ENCODE measurements at regions not wholly inside any gene's neighbourhood (a gene's known extent, or its start where the extent isn't known, plus 50 kb on each side); places are given as distances from the start of the nearest gene placed in this dataset.

DNA sequence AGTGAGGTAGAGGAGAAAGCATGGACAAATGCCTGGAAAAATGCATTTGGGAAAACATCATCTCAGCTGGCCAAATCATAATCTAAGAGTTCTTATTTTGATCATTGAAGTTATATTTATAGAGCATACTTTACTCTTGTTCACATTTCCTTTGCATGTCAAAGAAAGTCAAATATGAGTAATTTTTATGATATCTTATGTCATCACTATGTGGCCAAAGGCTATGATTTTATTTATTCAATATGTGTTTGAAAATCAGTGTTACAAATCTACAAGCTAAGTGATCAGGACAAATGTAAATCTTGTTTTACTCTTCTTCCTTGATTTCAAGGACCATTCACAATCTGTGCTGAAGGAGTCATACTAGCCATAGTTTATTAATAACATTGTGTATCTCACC is 237.2 kb upstream of the DPH6 start:
- no peak for FAIRE-seq
- BruUV-seq (replicated peaks): no TSS peak
- no peak for TF ChIP-seq ZNF184 (CRISPR knock-in tag; IDR thresholded peaks at IDR 0.05)
- TF ChIP-seq, protein P1, sequence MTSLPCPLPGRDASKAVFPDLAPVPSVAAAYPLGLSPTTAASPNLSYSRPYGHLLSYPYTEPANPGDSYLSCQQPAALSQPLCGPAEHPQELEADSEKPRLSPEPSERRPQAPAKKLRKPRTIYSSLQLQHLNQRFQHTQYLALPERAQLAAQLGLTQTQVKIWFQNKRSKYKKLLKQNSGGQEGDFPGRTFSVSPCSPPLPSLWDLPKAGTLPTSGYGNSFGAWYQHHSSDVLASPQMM (CRISPR knock-in tag; IDR thresholded peaks at IDR 0.05): no peak
- no peak for TF ChIP-seq ZNF197 (CRISPR knock-in tag; IDR thresholded peaks at IDR 0.05; ENCODE audit: low read depth)
- no peak for TF ChIP-seq RBM15 (IDR thresholded peaks at IDR 0.05; ENCODE audit: insufficient read depth, low read length)
- TF ChIP-seq IRF2 (CRISPR knock-in tag; IDR thresholded peaks at IDR 0.05): no peak
- TF ChIP-seq, protein P2, sequence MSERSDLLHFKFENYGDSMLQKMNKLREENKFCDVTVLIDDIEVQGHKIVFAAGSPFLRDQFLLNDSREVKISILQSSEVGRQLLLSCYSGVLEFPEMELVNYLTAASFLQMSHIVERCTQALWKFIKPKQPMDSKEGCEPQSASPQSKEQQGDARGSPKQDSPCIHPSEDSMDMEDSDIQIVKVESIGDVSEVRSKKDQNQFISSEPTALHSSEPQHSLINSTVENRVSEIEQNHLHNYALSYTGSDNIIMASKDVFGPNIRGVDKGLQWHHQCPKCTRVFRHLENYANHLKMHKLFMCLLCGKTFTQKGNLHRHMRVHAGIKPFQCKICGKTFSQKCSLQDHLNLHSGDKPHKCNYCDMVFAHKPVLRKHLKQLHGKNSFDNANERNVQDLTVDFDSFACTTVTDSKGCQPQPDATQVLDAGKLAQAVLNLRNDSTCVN (CRISPR knock-in tag; IDR thresholded peaks at IDR 0.05): no peak
- no peak for TF ChIP-seq SRSF3 (IDR thresholded peaks at IDR 0.05; ENCODE audit: insufficient read depth, low read length)
- no peak for TF ChIP-seq ZBTB1 (CRISPR knock-in tag; IDR thresholded peaks at IDR 0.05; ENCODE audit: borderline replicate concordance, low read depth)
- no peak for TF ChIP-seq SMAD4 (CRISPR knock-in tag; conservative IDR thresholded peaks at IDR 0.05)
- TF ChIP-seq, protein P3, sequence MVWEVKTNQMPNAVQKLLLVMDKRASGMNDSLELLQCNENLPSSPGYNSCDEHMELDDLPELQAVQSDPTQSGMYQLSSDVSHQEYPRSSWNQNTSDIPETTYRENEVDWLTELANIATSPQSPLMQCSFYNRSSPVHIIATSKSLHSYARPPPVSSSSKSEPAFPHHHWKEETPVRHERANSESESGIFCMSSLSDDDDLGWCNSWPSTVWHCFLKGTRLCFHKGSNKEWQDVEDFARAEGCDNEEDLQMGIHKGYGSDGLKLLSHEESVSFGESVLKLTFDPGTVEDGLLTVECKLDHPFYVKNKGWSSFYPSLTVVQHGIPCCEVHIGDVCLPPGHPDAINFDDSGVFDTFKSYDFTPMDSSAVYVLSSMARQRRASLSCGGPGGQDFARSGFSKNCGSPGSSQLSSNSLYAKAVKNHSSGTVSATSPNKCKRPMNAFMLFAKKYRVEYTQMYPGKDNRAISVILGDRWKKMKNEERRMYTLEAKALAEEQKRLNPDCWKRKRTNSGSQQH (CRISPR knock-in tag; IDR thresholded peaks at IDR 0.05): no peak
- TF ChIP-seq, protein P4, sequence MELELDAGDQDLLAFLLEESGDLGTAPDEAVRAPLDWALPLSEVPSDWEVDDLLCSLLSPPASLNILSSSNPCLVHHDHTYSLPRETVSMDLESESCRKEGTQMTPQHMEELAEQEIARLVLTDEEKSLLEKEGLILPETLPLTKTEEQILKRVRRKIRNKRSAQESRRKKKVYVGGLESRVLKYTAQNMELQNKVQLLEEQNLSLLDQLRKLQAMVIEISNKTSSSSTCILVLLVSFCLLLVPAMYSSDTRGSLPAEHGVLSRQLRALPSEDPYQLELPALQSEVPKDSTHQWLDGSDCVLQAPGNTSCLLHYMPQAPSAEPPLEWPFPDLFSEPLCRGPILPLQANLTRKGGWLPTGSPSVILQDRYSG (tag; conservative IDR thresholded peaks at IDR 0.05; ENCODE audit: low read depth): no peak
- TF ChIP-seq, protein P5, sequence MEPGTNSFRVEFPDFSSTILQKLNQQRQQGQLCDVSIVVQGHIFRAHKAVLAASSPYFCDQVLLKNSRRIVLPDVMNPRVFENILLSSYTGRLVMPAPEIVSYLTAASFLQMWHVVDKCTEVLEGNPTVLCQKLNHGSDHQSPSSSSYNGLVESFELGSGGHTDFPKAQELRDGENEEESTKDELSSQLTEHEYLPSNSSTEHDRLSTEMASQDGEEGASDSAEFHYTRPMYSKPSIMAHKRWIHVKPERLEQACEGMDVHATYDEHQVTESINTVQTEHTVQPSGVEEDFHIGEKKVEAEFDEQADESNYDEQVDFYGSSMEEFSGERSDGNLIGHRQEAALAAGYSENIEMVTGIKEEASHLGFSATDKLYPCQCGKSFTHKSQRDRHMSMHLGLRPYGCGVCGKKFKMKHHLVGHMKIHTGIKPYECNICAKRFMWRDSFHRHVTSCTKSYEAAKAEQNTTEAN (CRISPR knock-in tag; IDR thresholded peaks at IDR 0.05): no peak
- no peak for TF ChIP-seq GTF2E2 (tag; IDR thresholded peaks at IDR 0.05)
- TF ChIP-seq HDAC3 (IDR thresholded peaks at IDR 0.05; ENCODE audit: borderline replicate concordance, partially characterized antibody): no peak

More for the DNA sequence above, 237.2 kb upstream of the DPH6 start:
- no peak overlapping the region for H2AFZ ChIP-seq (ENCODE audit: low read depth, low read length)
- no peaks in the 10 kb centered on the region for H4K20me1 ChIP-seq (replicated peaks; ENCODE audit: control insufficient read depth, insufficient read depth, low read length)
- no peaks in the 10 kb centered on the region for H3K9me1 ChIP-seq (ENCODE audit: control insufficient read depth, insufficient read depth, low read length)
- ChIA-PET POLR2A (no interaction called here), CTCF (ENCODE audit: low intra/inter-chr PET ratio) (no interaction called here)
- intact Hi-C loops (cut with micrococcal nuclease): no loop called here
- in situ Hi-C loops (cut with MboI): no loop called here
- no peaks in the 10 kb centered on the region for H3K4me1 ChIP-seq (replicated peaks in 1 of 2; ENCODE audit: control insufficient read depth in 2 of 2, insufficient read depth in 2 of 2, low read length in 2 of 2)
- H3K79me2 ChIP-seq (ENCODE audit: control insufficient read depth, insufficient read depth, low read length): no peaks in the 10 kb centered on the region
- H3K4me3 ChIP-seq: no peak overlapping the region
- no peaks in the 10 kb centered on the region for H3K9me3 ChIP-seq (replicated peaks; ENCODE audit: control insufficient read depth, insufficient read depth, low read depth, low read length)
- H3K27me3 ChIP-seq (ENCODE audit: control insufficient read depth in 2 of 2, insufficient read depth in 2 of 2, low read length in 2 of 2): no peaks in the 10 kb centered on the region
- no peaks in the 10 kb centered on the region for H3K36me3 ChIP-seq (ENCODE audit: control insufficient read depth, insufficient read depth, low read length)
- H3K9ac ChIP-seq (ENCODE audit: insufficient read depth in 1 of 2, low read depth in 2 of 2, low read length in 2 of 2): no peak overlapping the region
- no peak overlapping the region for H3K4me2 ChIP-seq (ENCODE audit: insufficient read depth, low read length)
- DNase-seq (ENCODE audit: extremely low read depth in 1 of 4, low spot score in 3 of 4) (no peak), ATAC-seq (no peak)
- no peak overlapping the region for H3K27ac ChIP-seq (ENCODE audit: extremely low read depth, low read depth, low read length)
